Mucosa of descending colon (tissue), 3 donors: ENCODE measurements at regions not wholly inside any gene's neighbourhood (a gene's known extent, or its start where the extent isn't known, plus 50 kb on each side); places are given as distances from the start of the nearest gene placed in this dataset.
A peak's percentile ranks its signal among the peaks of the same experiment; 100 is the strongest.

Experiments used
- ATAC-seq: fragments of 200-7000 bp; cut with Tn5 transposase; one replicate; pipeline ENCODE4 v1.9.1; 2020; ENCODE audit warnings: mild to moderate bottlenecking, moderate library complexity
- DNase-seq, 3 donors: peaks; one replicate each; pipeline ENCODE4 v3.0.0-alpha.2; 2020
- H3K36me3 ChIP-seq: fragments of 200-600 bp; one replicate; pipeline ENCODE4 v1.8.0; 2021; ENCODE audit warnings: low read depth, mild to moderate bottlenecking
- H3K4me1 ChIP-seq: fragments of 200-600 bp; one replicate; pipeline ENCODE4 v1.8.0; 2021; ENCODE audit warnings: low read depth, mild to moderate bottlenecking
- H3K4me3 ChIP-seq: fragments of 200-600 bp; one replicate; pipeline ENCODE4 v1.8.0; 2021; ENCODE audit warnings: mild to moderate bottlenecking
- H3K9me3 ChIP-seq: fragments of 200-600 bp; one replicate; pipeline ENCODE4 v1.8.0; 2021; ENCODE audit warnings: mild to moderate bottlenecking
- intact Hi-C, 2 donors: fragments of 100-400 bp; cut with DNase I in 1 of 2; cut with micrococcal nuclease in 1 of 2; formaldehyde crosslinking; loops; one replicate each; pipeline versions ENCODE4 v1.11.0 to v1.11.1; 2022; cut with DNase I, micrococcal nuclease
- TF ChIP-seq, protein P1 (sequence below): fragments of 200-600 bp; IDR thresholded peaks from one replicate; pipeline ENCODE4 v1.8.0; 2022; ENCODE audit warnings: antibody characterized with exemption, mild to moderate bottlenecking
- donor health status: DM: no; HTN: no; CAD: no; lungs with moderate emphysema.
- donor health status: DM: no; HTN: no; CAD: no.
- donor health status: DM: no; HTN: yes; CAD: no.

DNA sequence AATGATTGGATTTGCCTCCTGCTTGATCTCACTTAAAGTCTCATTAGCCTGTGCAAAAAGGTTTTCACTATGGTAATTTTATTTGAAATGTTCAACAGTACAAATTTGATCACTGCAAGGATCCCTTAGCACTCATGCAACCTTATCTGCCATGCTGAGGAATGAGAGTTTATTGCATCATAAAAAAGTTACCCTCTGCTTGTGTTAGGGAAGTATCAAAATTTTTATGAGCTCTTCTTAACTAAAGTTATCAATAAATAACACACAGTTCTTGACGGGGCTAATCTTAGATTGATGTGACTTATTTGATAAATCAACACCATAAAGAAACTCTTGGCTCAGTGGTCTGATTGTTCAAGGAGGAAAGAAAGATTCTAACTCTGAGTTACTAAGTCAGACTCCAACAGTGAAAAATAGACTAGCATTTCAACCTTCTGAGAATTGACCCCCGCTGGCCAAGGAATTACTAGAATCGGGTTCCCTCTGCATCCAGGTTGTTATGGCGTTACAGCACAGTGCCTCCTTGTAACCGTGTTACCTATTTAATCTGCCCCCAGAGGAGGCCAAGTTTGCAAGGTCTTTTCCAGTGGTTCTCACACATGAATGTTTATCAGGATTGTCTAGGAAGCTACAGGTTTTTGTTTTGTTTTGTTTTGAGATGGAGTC lies 259.7 kb downstream of the CDCA7 start:
- TF ChIP-seq, protein P1, sequence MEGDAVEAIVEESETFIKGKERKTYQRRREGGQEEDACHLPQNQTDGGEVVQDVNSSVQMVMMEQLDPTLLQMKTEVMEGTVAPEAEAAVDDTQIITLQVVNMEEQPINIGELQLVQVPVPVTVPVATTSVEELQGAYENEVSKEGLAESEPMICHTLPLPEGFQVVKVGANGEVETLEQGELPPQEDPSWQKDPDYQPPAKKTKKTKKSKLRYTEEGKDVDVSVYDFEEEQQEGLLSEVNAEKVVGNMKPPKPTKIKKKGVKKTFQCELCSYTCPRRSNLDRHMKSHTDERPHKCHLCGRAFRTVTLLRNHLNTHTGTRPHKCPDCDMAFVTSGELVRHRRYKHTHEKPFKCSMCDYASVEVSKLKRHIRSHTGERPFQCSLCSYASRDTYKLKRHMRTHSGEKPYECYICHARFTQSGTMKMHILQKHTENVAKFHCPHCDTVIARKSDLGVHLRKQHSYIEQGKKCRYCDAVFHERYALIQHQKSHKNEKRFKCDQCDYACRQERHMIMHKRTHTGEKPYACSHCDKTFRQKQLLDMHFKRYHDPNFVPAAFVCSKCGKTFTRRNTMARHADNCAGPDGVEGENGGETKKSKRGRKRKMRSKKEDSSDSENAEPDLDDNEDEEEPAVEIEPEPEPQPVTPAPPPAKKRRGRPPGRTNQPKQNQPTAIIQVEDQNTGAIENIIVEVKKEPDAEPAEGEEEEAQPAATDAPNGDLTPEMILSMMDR = no peak
- Histone ChIP-seq H3K4me1 (no peaks in the 10 kb centered on the region), H3K36me3 (no peaks in the 10 kb centered on the region), H3K9me3 (no peaks in the 10 kb centered on the region), H3K4me3 (no peak overlapping the region)
- DNase-seq (no peak), ATAC-seq (peak; percentile 78)
- intact Hi-C loops = no loop called here

DNA sequence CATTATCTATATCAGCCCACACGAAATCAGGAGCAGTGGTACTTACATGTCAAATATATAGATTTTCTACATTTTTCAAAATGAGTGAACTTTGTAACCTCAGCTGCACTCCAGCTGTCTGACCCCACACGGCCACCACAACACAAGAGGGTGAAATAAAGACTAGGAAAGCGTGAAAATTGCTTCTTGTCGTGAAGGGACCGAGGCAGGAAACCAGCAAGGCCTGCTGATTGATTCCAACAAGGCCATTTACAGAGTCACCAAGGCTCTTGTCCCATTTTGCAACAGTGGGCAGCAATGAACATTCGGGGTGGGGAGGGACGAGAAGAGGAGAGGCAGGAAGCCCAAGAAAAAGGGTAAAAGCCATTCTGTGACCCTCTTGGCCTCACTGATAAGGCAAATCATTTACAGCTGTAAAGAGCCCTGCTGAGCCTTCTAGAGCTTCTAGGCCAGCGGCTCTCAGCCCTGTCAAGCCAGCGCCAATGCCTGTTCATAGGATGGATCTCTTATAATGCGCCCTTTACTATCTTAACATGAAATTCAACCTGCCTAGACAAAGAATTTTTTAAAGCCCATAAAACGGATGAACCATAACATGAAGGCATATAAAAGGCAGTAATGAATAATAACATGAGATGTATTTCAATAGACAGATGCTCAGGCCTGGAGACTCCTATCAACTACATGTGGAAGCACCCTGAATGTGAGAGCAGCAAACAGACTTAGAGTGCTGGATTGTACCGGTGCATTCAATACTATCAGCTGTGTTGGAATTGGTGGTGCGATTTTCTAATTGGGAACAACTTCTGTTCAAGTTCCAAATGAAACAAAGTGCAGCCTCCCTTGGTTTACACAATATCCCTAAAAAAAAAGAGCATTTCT lies 269.0 kb downstream of the CDCA7 start:
- DNase-seq = no peak
- H3K36me3 ChIP-seq = no peaks in the 10 kb centered on the region
- H3K9me3 ChIP-seq = no peaks in the 10 kb centered on the region
- intact Hi-C loops = no loop called here
- no peak overlapping the region for H3K4me3 ChIP-seq
- no peak for ATAC-seq
- TF ChIP-seq, protein P1 = no peak
- no peaks in the 10 kb centered on the region for H3K4me1 ChIP-seq

DNA sequence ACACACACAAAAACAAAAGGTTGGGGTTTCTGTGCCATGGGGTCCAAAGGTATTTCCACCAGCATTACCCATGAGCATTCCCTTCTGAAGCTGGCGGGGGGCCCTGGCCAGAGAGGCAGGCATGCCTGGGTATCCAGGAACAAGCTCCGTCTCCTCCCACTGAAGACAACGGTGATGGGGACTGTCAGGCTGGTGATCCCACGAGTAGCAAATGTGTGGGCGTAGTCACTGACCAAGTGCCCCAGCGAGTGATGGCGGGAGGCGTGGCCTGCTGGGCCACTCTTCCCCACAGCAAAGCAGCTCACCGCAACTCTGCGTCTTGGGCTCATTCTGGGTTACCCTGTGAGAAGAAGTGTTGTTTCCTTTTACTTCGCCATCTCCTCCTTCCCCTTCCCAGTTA lies 270.6 kb downstream of the CDCA7 start:
- Histone ChIP-seq H3K9me3 (no peaks in the 10 kb centered on the region), H3K36me3 (no peaks in the 10 kb centered on the region), H3K4me1 (no peaks in the 10 kb centered on the region), H3K4me3 (no peak overlapping the region)
- TF ChIP-seq, protein P1 = no peak
- no peak for DNase-seq
- no peak for ATAC-seq
- intact Hi-C loops = no loop called here

DNA sequence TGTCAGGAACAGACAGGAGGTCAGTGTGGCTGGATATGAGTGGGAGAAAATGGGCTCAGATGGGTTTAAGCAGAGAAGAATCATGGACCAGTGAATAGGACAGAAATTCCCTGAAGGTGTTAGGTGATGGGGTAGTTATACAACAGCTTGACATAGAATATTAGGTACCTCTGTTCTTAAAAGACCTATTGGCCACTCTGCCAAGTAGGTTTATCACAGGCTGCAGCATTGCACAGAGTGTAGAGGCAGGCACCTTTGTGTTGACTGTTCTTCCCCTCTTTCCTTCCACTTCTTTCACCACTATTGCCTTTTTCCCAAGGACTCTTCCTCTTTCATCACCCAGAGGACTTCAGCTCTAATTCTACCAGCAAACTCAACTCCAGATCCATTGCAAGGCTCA lies 274.4 kb downstream of the CDCA7 start:
- no peak for DNase-seq
- Histone ChIP-seq H3K9me3 (no peaks in the 10 kb centered on the region), H3K4me3 (no peak overlapping the region), H3K36me3 (no peaks in the 10 kb centered on the region), H3K4me1 (no peaks in the 10 kb centered on the region)
- TF ChIP-seq, protein P1 = no peak
- intact Hi-C loops = no loop called here
- ATAC-seq = no peak

DNA sequence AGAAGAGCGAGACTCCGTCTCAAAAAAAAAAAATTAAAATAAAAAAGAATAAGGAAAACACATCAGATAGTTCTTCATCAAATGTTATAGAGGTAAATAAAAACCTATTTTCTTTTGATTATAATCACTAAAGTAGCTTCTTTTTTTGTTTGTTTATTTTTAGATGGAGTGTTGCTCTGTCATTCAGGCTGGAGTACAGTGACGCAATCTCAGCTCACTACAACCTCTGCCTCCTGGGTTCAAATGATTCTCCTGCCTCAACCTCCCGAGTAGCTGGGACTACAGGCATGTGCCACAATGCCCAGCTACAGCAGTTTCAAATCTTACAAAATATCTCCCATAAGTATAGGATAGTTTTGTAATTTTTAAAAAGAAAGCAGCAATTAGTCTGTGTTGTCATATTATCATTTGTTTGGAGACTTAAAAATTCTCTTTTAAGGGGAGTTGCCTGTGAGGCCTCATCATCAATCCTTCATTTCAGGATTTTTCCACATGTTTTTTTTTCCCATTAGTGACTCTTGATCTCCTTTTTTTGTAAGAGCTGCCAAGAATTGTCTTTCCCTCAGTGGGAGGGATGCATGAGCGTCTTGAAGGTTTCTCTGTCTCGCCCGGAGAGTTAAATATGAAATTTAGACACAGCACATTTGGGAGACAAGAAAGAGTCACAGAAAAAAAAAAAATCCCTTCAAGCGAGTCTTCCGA lies 275.9 kb downstream of the CDCA7 start:
- H3K4me3 ChIP-seq = no peak overlapping the region
- H3K4me1 ChIP-seq = no peaks in the 10 kb centered on the region
- no peak for DNase-seq
- no peaks in the 10 kb centered on the region for H3K36me3 ChIP-seq
- no peak for ATAC-seq
- intact Hi-C loops = no loop called here
- TF ChIP-seq, protein P1 = no peak
- H3K9me3 ChIP-seq = no peaks in the 10 kb centered on the region
